HepG2 (cell line): ENCODE measurements at regions not wholly inside any gene's neighbourhood (a gene's known extent, or its start where the extent isn't known, plus 50 kb on each side); places are given as distances from the start of the nearest gene placed in this dataset.

Experiments
- ATAC-seq: fragments of 200-7000 bp; cut with Tn5 transposase; 3 replicates; pipeline ENCODE4 v1.9.1; 2020; ENCODE audit warnings: mild to moderate bottlenecking, moderate library complexity
- BruUV-seq: library from RNA; stranded (reverse); fragments of 400-500 nt; replicated peaks from 2 replicates; lab custom pipeline; 2021; lab: Mats Ljungman, UMichigan
- CTCF ChIA-PET: fragments of 300-600 bp; formaldehyde crosslinking; extraction: SDS; loops from one replicate; lab custom pipeline; 2021; ENCODE audit warnings: low total read pairs, inconsistent platforms, low intra/inter-chr PET ratio; lab: Yijun Ruan, JAX
- POLR2A ChIA-PET: fragments of 350-600 bp; sonication (Branson Sonifier 250); formaldehyde crosslinking; loops from one replicate; lab custom pipeline; 2020; ENCODE audit warnings: antibody characterized with exemption, inconsistent platforms; lab: Yijun Ruan, JAX
- DNase-seq: peaks from one replicate; pipeline ENCODE4 v3.0.0-alpha.2; 2015; ENCODE audit warnings: low spot score
- FAIRE-seq: peaks from 3 replicates; lab custom pipeline; 2011; peaks lifted over from hg19 to GRCh38; lab: Jason Lieb, UNC
- H2AFZ ChIP-seq: one replicate; pipeline ENCODE4 v1.6.1; 2011; ENCODE audit warnings: low read length, inconsistent platforms
- H3K27ac ChIP-seq: fragments of 300-600 bp; 3 replicates; pipeline ENCODE4 v1.8.0; 2011; ENCODE audit warnings: mixed run types, mild to moderate bottlenecking, mixed read lengths, low read length, inconsistent platforms; ENCODE audit not compliant: insufficient read depth; ENCODE audit errors: extremely low read length
- H3K27me3 ChIP-seq, 2 experiments: fragments of 200-600 bp in 1 of 2; 2 replicates in 1 of 2; 3 replicates in 1 of 2; pipeline versions ENCODE4 v1.6.0 to v1.8.0; 2011; ENCODE audit warnings: low read length in 2 of 2, mild to moderate bottlenecking in 2 of 2, moderate library complexity in 2 of 2, inconsistent platforms in 1 of 2; ENCODE audit not compliant: insufficient read depth in 2 of 2, control insufficient read depth in 1 of 2
- H3K36me3 ChIP-seq, 2 experiments: fragments of 200-600 bp in 1 of 2; replicated peaks in 1 of 2; 2 replicates in 1 of 2; 3 replicates in 1 of 2; pipeline versions ENCODE4 v1.5.1 to v1.8.0; 2011; ENCODE audit warnings: low read length in 2 of 2, inconsistent platforms in 1 of 2; ENCODE audit not compliant: insufficient read depth in 2 of 2, control insufficient read depth in 1 of 2
- H3K4me1 ChIP-seq: 2 replicates; pipeline ENCODE4 v1.5.1; 2012; ENCODE audit warnings: low read length, inconsistent platforms; ENCODE audit not compliant: insufficient read depth
- H3K4me2 ChIP-seq: 2 replicates; pipeline ENCODE4 v1.6.0; 2011; ENCODE audit warnings: low read depth, low read length, inconsistent platforms
- H3K4me3 ChIP-seq, 3 experiments: fragments of 200-600 bp in 1 of 3; sonication (generic), shearing (Covaris generic) in 1 of 3; replicated peaks in 1 of 3; 2 replicates each; pipeline ENCODE4 v1.5.1; 2011 to 2016; ENCODE audit warnings: low read length in 3 of 3, inconsistent platforms in 2 of 3, low read depth in 2 of 3, mild to moderate bottlenecking in 2 of 3, control low read depth in 1 of 3, mixed read lengths in 1 of 3; ENCODE audit not compliant: insufficient read depth in 1 of 3
- H3K79me2 ChIP-seq: one replicate; pipeline ENCODE4 v1.6.1; 2011; ENCODE audit warnings: low read length, inconsistent platforms; ENCODE audit not compliant: insufficient read depth
- H3K9ac ChIP-seq: 2 replicates; pipeline ENCODE4 v1.6.0; 2011; ENCODE audit warnings: mild to moderate bottlenecking, low read depth, low read length, inconsistent platforms; ENCODE audit not compliant: insufficient read depth
- H3K9me3 ChIP-seq: 2 replicates; pipeline ENCODE4 v1.5.1; 2012; ENCODE audit warnings: mild to moderate bottlenecking, low read length
- H4K20me1 ChIP-seq: 2 replicates; pipeline ENCODE4 v1.6.0; 2011; ENCODE audit warnings: inconsistent platforms, mild to moderate bottlenecking, low read length, moderate library complexity; ENCODE audit not compliant: insufficient read depth
- ERF ChIP-seq: IDR thresholded peaks from 2 replicates; pipeline ENCODE4 v1.6.1; 2018; ENCODE audit warnings: missing biosample characterization, missing genetic modification reagents
- KDM4B ChIP-seq: sonication (generic); formaldehyde crosslinking; IDR thresholded peaks from 2 replicates; pipeline ENCODE4 v1.4.0; 2020; ENCODE audit warnings: missing genetic modification reagents
- MYC ChIP-seq: sonication (generic); formaldehyde crosslinking; IDR thresholded peaks from 2 replicates; pipeline ENCODE4 v1.9.0; 2021; ENCODE audit warnings: missing genetic modification reagents, borderline replicate concordance
- SOX13 ChIP-seq, 3 experiments: fragments of 450-650 bp in 1 of 3; sonication (generic) in 1 of 3; formaldehyde crosslinking in 1 of 3; IDR thresholded peaks in 2 of 3; conservative IDR thresholded peaks in 1 of 3; 2 replicates each; pipeline versions ENCODE4 v1.5.0 to v1.6.1; 2016 to 2020; ENCODE audit warnings: antibody characterized with exemption in 1 of 3, mild to moderate bottlenecking in 1 of 3, missing compliant biosample characterization in 1 of 3, missing genetic modification reagents in 1 of 3, moderate library complexity in 1 of 3
- ZBTB43 ChIP-seq: sonication (generic); formaldehyde crosslinking; conservative IDR thresholded peaks from 2 replicates; pipeline ENCODE4 v1.4.0; 2020; ENCODE audit warnings: missing genetic modification reagents
- ZFP36 ChIP-seq: fragments of 150-350 bp; IDR thresholded peaks from 2 replicates; pipeline ENCODE4 v1.6.1; 2018; ENCODE audit warnings: borderline replicate concordance, low read length, low read depth; ENCODE audit not compliant: partially characterized antibody
- ZFP41 ChIP-seq: sonication (generic); formaldehyde crosslinking; IDR thresholded peaks from 2 replicates; pipeline ENCODE4 v1.4.0; 2020; ENCODE audit warnings: mild to moderate bottlenecking, missing genetic modification reagents, borderline replicate concordance
- ZNF629 ChIP-seq: sonication (generic); formaldehyde crosslinking; conservative IDR thresholded peaks from 2 replicates; pipeline ENCODE4 v1.5.0; 2020; ENCODE audit warnings: missing genetic modification reagents
- ZNF646 ChIP-seq: sonication (generic); formaldehyde crosslinking; IDR thresholded peaks from 2 replicates; pipeline ENCODE4 v1.9.0; 2021; ENCODE audit warnings: mild to moderate bottlenecking, missing genetic modification reagents
- ZNF766 ChIP-seq: sonication (generic); formaldehyde crosslinking; IDR thresholded peaks from 2 replicates; pipeline ENCODE4 v1.5.0; 2020; ENCODE audit warnings: missing genetic modification reagents, borderline replicate concordance
- whole genome bisulfite sequencing: methylation state at CpG from one replicate; pipeline ENCODE4 v1.1.6; 2017; ENCODE audit warnings: low lambda C conversion rate; 5-methylcytosine and 5-hydroxymethylcytosine counted together
- in situ Hi-C: cut with HindIII; loops from 2 replicates; pipeline ENCODE4 v1.10.0; 2017; ENCODE audit warnings: low pct_unique_long_range_greater_than_20kb; ENCODE audit not compliant: extremely low pct_ligation_motif_present
- intact Hi-C: fragments of 100-400 bp; cut with micrococcal nuclease; formaldehyde crosslinking; loops from one replicate; pipeline ENCODE4 v1.10.0; 2022; ENCODE audit not compliant: unreplicated experiment
- TF ChIP-seq, protein P1 (sequence below): sonication (generic); formaldehyde crosslinking; conservative IDR thresholded peaks from 2 replicates; pipeline ENCODE4 v1.4.0; 2020; ENCODE audit warnings: mild to moderate bottlenecking, missing genetic modification reagents, moderate library complexity

GRCh38 chr2:111250448-111251030 lies 129.8 kb downstream of the BCL2L11 start (continued):
- peak; percentile 80 for TF ChIP-seq ZNF646 (CRISPR knock-in tag)

- no peak overlapping the region for H3K27ac ChIP-seq
- no peak overlapping the region for H3K9ac ChIP-seq
- no peak for DNase-seq
- no peaks in the 10 kb centered on the region for H3K9me3 ChIP-seq
- FAIRE-seq: no peak
- H4K20me1 ChIP-seq: peaks cover 5% of the 10 kb centered on the region; the same call in 1 of the 2 replicates
- 93% methylated on average over 3 of the region's 3 CpGs for WGBS
- H3K4me3 ChIP-seq: no peak overlapping the region
- ATAC-seq: no peak
- in situ Hi-C loops: no loop called here
- intact Hi-C loops: no loop called here
- H3K36me3 ChIP-seq: no peaks in the 10 kb centered on the region; a peak in 1 of 5 replicates
- ChIA-PET CTCF (no interaction called here), POLR2A (no interaction called here)
- H2AFZ ChIP-seq: no peak overlapping the region
- no TSS peak for BruUV-seq
- H3K4me2 ChIP-seq: no peak overlapping the region
- H3K27me3 ChIP-seq: no peaks in the 10 kb centered on the region
- peaks cover 20% of the 10 kb centered on the region for H3K4me1 ChIP-seq
- H3K79me2 ChIP-seq: no peaks in the 10 kb centered on the region
- TF ChIP-seq MYC (CRISPR knock-in tag) (no peak), ZFP36 (no peak), KDM4B (no peak), ERF (CRISPR knock-in tag) (no peak), ZNF766 (CRISPR knock-in tag) (no peak), ZNF629 (CRISPR knock-in tag) (no peak), SOX13 (IDR thresholded peaks at IDR 0.05) (no peak), SOX13 (CRISPR knock-in tag; conservative IDR thresholded peaks at IDR 0.05 in 1 of 2, IDR thresholded peaks at IDR 0.05 in 1 of 2) (no peak), ZFP41 (CRISPR knock-in tag) (no peak), ZBTB43 (CRISPR knock-in tag) (no peak)
- TF ChIP-seq, protein P1, sequence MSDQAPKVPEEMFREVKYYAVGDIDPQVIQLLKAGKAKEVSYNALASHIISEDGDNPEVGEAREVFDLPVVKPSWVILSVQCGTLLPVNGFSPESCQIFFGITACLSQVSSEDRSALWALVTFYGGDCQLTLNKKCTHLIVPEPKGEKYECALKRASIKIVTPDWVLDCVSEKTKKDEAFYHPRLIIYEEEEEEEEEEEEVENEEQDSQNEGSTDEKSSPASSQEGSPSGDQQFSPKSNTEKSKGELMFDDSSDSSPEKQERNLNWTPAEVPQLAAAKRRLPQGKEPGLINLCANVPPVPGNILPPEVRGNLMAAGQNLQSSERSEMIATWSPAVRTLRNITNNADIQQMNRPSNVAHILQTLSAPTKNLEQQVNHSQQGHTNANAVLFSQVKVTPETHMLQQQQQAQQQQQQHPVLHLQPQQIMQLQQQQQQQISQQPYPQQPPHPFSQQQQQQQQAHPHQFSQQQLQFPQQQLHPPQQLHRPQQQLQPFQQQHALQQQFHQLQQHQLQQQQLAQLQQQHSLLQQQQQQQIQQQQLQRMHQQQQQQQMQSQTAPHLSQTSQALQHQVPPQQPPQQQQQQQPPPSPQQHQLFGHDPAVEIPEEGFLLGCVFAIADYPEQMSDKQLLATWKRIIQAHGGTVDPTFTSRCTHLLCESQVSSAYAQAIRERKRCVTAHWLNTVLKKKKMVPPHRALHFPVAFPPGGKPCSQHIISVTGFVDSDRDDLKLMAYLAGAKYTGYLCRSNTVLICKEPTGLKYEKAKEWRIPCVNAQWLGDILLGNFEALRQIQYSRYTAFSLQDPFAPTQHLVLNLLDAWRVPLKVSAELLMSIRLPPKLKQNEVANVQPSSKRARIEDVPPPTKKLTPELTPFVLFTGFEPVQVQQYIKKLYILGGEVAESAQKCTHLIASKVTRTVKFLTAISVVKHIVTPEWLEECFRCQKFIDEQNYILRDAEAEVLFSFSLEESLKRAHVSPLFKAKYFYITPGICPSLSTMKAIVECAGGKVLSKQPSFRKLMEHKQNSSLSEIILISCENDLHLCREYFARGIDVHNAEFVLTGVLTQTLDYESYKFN (CRISPR knock-in tag): no peak
Observed at GRCh38 chr2:111251711-111252110, 131.0 kb downstream of the BCL2L11 start.
